ENCODE measurements at regions not wholly inside any gene's neighbourhood (a gene's known extent, or its start where the extent isn't known, plus 50 kb on each side); places are given as distances from the start of the nearest gene placed in this dataset.

- TF ChIP-seq ZBTB33 (IDR thresholded peaks at IDR 0.05; ENCODE audit: extremely low read depth, insufficient replicate concordance, low read length): no peak
Measured at GRCh38 chr7:34491899-34492298, 166.1 kb upstream of the NPSR1 start (continued).

- ATAC-seq (no peak), DNase-seq (ENCODE audit: low read depth, low spot score) (no peak)
- Histone ChIP-seq H3K9me3 (ENCODE audit: control insufficient read depth in 1 of 2, insufficient read depth in 1 of 2, low read depth in 1 of 2, low read length in 2 of 2) (no peaks in the 10 kb centered on the region), H3K79me2 (ENCODE audit: insufficient read depth, low read length) (no peaks in the 10 kb centered on the region), H3K9me2 (ENCODE audit: insufficient read depth) (no peaks in the 10 kb centered on the region), H2AFZ (ENCODE audit: low read depth, low read length, poor library complexity, severe bottlenecking) (no peak overlapping the region), H3K4me1 (ENCODE audit: control insufficient read depth in 1 of 2, insufficient read depth in 2 of 2, low read length in 2 of 2) (no peaks in the 10 kb centered on the region), H3K4me3 (replicated peaks in 1 of 2; ENCODE audit: low read depth in 1 of 2, low read length in 2 of 2) (no peak overlapping the region), H3K27me3 (ENCODE audit: insufficient read depth, low read length) (no peaks in the 10 kb centered on the region), H4K20me1 (ENCODE audit: insufficient read depth) (no peaks in the 10 kb centered on the region), H3K27ac (ENCODE audit: low read depth, low read length) (no peak overlapping the region), H3K4me2 (ENCODE audit: low read length) (no peak overlapping the region), H3K9ac (ENCODE audit: low read length) (no peak overlapping the region), H3K36me3 (ENCODE audit: control insufficient read depth in 1 of 2, insufficient read depth in 2 of 2, low read length in 2 of 2) (no peaks in the 10 kb centered on the region)
- CTCF ChIA-PET: no interaction called here
- POLR2A ChIA-PET: no interaction called here
- BruUV-seq (replicated peaks): no TSS peak
- intact Hi-C loops (cut with micrococcal nuclease): no loop called here
- RAD21 ChIA-PET (ENCODE audit: low non-redundant PET in 1 of 2, low total read pairs in 2 of 2, uncharacterized antibody in 2 of 2, unreplicated experiment in 2 of 2): interaction anchor here in 1 of 2 experiments (0.6 kb wide), 1 partner anchor 173 kb away, joined by 3 read pairs; no protein-coding TSS in a partner anchor
- no peak for TF ChIP-seq CTCF (IDR thresholded peaks at IDR 0.05 in 2 of 3, conservative IDR thresholded peaks at IDR 0.05 in 1 of 3; ENCODE audit: borderline replicate concordance in 1 of 3, insufficient read depth in 1 of 3, low read depth in 2 of 3, low read length in 2 of 3)
- no peak for TF ChIP-seq SRF (IDR thresholded peaks at IDR 0.05; ENCODE audit: low read depth)
- no peak for TF ChIP-seq REST (IDR thresholded peaks at IDR 0.05; ENCODE audit: low read depth)
- TF ChIP-seq SIN3A (IDR thresholded peaks at IDR 0.05; ENCODE audit: low read depth): no peak
- TF ChIP-seq RAD21 (IDR thresholded peaks at IDR 0.05; ENCODE audit: low read depth): no peak
- no peak for TF ChIP-seq ATF3 (IDR thresholded peaks at IDR 0.05)
- TF ChIP-seq CBX3 (IDR thresholded peaks at IDR 0.05; ENCODE audit: low read depth): no peak
- TF ChIP-seq SP1 (IDR thresholded peaks at IDR 0.05; ENCODE audit: low read depth): no peak
- TF ChIP-seq FOSL1 (IDR thresholded peaks at IDR 0.05; ENCODE audit: low read depth): no peak
- no peak for TF ChIP-seq JUND (IDR thresholded peaks at IDR 0.05)
- no peak for TF ChIP-seq ZBTB33 (IDR thresholded peaks at IDR 0.05; ENCODE audit: extremely low read depth, insufficient replicate concordance, low read length)
- TF ChIP-seq ELF1 (IDR thresholded peaks at IDR 0.05; ENCODE audit: borderline replicate concordance, low read depth): no peak
- no peak for TF ChIP-seq TCF7L2 (IDR thresholded peaks at IDR 0.05; ENCODE audit: borderline replicate concordance, extremely low read depth, insufficient read depth, insufficient read length)
- no peak for TF ChIP-seq MAX (IDR thresholded peaks at IDR 0.05)
- no peak for TF ChIP-seq POLR2A (IDR thresholded peaks at IDR 0.05; ENCODE audit: borderline replicate concordance, extremely low read depth, insufficient read depth, insufficient read length)
- no peak for TF ChIP-seq EZH2 (IDR thresholded peaks at IDR 0.05)
Measured at GRCh38 chr7:34493752-34494151, 164.3 kb upstream of the NPSR1 start.
